ENCODE measurements at regions not wholly inside any gene's neighbourhood (a gene's known extent, or its start where the extent isn't known, plus 50 kb on each side); places are given as distances from the start of the nearest gene placed in this dataset.

- CTCF ChIA-PET (ENCODE audit: partially characterized antibody): no interaction called here
- H3K9me3 Mint-ChIP-seq: peaks cover 2 to 17% (median 7%) of the 10 kb centered on the region in 8 donors
- no peak overlapping the region for H3K27ac Mint-ChIP-seq
- intact Hi-C loops (cut with micrococcal nuclease): no loop called here
- H3K36me3 Mint-ChIP-seq: no peaks in the 10 kb centered on the region
- DNase-seq: no peak
- Histone ChIP-seq H3K4me1 (ENCODE audit: insufficient read depth, low read length) (no peaks in the 10 kb centered on the region), H3K9me3 (ENCODE audit: control insufficient read depth in 1 of 2, low read length in 2 of 2) (no peaks in the 10 kb centered on the region), H3K27ac (ENCODE audit: low read depth, low read length) (no peak overlapping the region), H3K36me3 (ENCODE audit: insufficient read depth, low read length) (no peaks in the 10 kb centered on the region), H3K4me3 (ENCODE audit: low read length in 2 of 2) (no peak overlapping the region), H3K27me3 (ENCODE audit: insufficient read depth, low read length) (no peaks in the 10 kb centered on the region)
- H3K4me1 Mint-ChIP-seq: no peaks in the 10 kb centered on the region
- POLR2A ChIA-PET (ENCODE audit: partially characterized antibody): no interaction called here
- no peaks in the 10 kb centered on the region for H3K27me3 Mint-ChIP-seq
- no peak overlapping the region for H3K4me3 Mint-ChIP-seq
These were observed 1158.6 kb downstream of the CDH12 start for GRCh38 chr5:21694567-21694966.

- Mint-ChIP-seq H3K9me3 (peaks cover 0 to 12% (median 3%) of the 10 kb centered on the region in 8 donors), H3K27me3 (no peaks in the 10 kb centered on the region), H3K27ac (no peak overlapping the region), H3K4me3 (no peak overlapping the region), H3K4me1 (no peaks in the 10 kb centered on the region), H3K36me3 (no peaks in the 10 kb centered on the region)
- Histone ChIP-seq H3K4me3 (ENCODE audit: low read length in 2 of 2) (no peak overlapping the region), H3K9me3 (ENCODE audit: control insufficient read depth in 1 of 2, low read length in 2 of 2) (no peaks in the 10 kb centered on the region), H3K36me3 (ENCODE audit: insufficient read depth, low read length) (no peaks in the 10 kb centered on the region), H3K4me1 (ENCODE audit: insufficient read depth, low read length) (no peaks in the 10 kb centered on the region), H3K27me3 (ENCODE audit: insufficient read depth, low read length) (no peaks in the 10 kb centered on the region), H3K27ac (ENCODE audit: low read depth, low read length) (no peak overlapping the region)
- ChIA-PET POLR2A (ENCODE audit: partially characterized antibody) (no interaction called here), CTCF (ENCODE audit: partially characterized antibody) (no interaction called here)
- intact Hi-C loops (cut with micrococcal nuclease): no loop called here
- DNase-seq: no peak
These were observed 1159.6 kb downstream of the CDH12 start for GRCh38 chr5:21693591-21693990.

GRCh38 chr5:21689587-21689986 is 1163.6 kb downstream of the CDH12 start:
- Histone ChIP-seq H3K36me3 (ENCODE audit: insufficient read depth, low read length) (no peaks in the 10 kb centered on the region), H3K27me3 (ENCODE audit: insufficient read depth, low read length) (no peaks in the 10 kb centered on the region), H3K4me3 (ENCODE audit: low read length in 2 of 2) (no peak overlapping the region), H3K27ac (ENCODE audit: low read depth, low read length) (no peak overlapping the region), H3K9me3 (ENCODE audit: control insufficient read depth in 1 of 2, low read length in 2 of 2) (no peaks in the 10 kb centered on the region), H3K4me1 (ENCODE audit: insufficient read depth, low read length) (no peaks in the 10 kb centered on the region)
- H3K27ac Mint-ChIP-seq: no peak overlapping the region
- ChIA-PET CTCF (ENCODE audit: partially characterized antibody) (no interaction called here), POLR2A (ENCODE audit: partially characterized antibody) (no interaction called here)
- intact Hi-C loops (cut with micrococcal nuclease): no loop called here
- no peak overlapping the region for H3K4me3 Mint-ChIP-seq
- no peaks in the 10 kb centered on the region for H3K27me3 Mint-ChIP-seq
- H3K4me1 Mint-ChIP-seq: no peaks in the 10 kb centered on the region
- no peak for DNase-seq
- H3K9me3 Mint-ChIP-seq: peaks cover 0 to 10% (median 3%) of the 10 kb centered on the region in 8 donors
- H3K36me3 Mint-ChIP-seq: no peaks in the 10 kb centered on the region

GRCh38 chr5:21688655-21689054 is 1164.5 kb downstream of the CDH12 start:
- Mint-ChIP-seq H3K4me3 (no peak overlapping the region), H3K9me3 (peaks cover 0 to 10% (median 2%) of the 10 kb centered on the region in 8 donors), H3K4me1 (no peaks in the 10 kb centered on the region), H3K36me3 (no peaks in the 10 kb centered on the region), H3K27ac (no peak overlapping the region), H3K27me3 (no peaks in the 10 kb centered on the region)
- Histone ChIP-seq H3K4me1 (ENCODE audit: insufficient read depth, low read length) (no peaks in the 10 kb centered on the region), H3K27ac (ENCODE audit: low read depth, low read length) (no peak overlapping the region), H3K4me3 (ENCODE audit: low read length in 2 of 2) (no peak overlapping the region), H3K27me3 (ENCODE audit: insufficient read depth, low read length) (no peaks in the 10 kb centered on the region), H3K36me3 (ENCODE audit: insufficient read depth, low read length) (no peaks in the 10 kb centered on the region), H3K9me3 (ENCODE audit: control insufficient read depth in 1 of 2, low read length in 2 of 2) (no peaks in the 10 kb centered on the region)
- intact Hi-C loops (cut with micrococcal nuclease): no loop called here
- no peak for DNase-seq
- POLR2A ChIA-PET (ENCODE audit: partially characterized antibody): no interaction called here
- CTCF ChIA-PET (ENCODE audit: partially characterized antibody): no interaction called here

GRCh38 chr5:21687621-21688020 is 1165.5 kb downstream of the CDH12 start:
- no peaks in the 10 kb centered on the region for H3K4me1 Mint-ChIP-seq
- no peaks in the 10 kb centered on the region for H3K27me3 Mint-ChIP-seq
- no peak overlapping the region for H3K4me3 Mint-ChIP-seq
- H3K9me3 ChIP-seq (ENCODE audit: control insufficient read depth in 1 of 2, low read length in 2 of 2): no peaks in the 10 kb centered on the region
- peaks cover 0 to 9% (median 2%) of the 10 kb centered on the region in 8 donors for H3K9me3 Mint-ChIP-seq
- H3K27me3 ChIP-seq (ENCODE audit: insufficient read depth, low read length): no peaks in the 10 kb centered on the region
- H3K4me1 ChIP-seq (ENCODE audit: insufficient read depth, low read length): no peaks in the 10 kb centered on the region
- CTCF ChIA-PET (ENCODE audit: partially characterized antibody): no interaction called here
- H3K4me3 ChIP-seq (ENCODE audit: low read length in 2 of 2): no peak overlapping the region
- H3K36me3 Mint-ChIP-seq: no peaks in the 10 kb centered on the region
- no peak overlapping the region for H3K27ac ChIP-seq (ENCODE audit: low read depth, low read length)
- no peak for DNase-seq
- no peaks in the 10 kb centered on the region for H3K36me3 ChIP-seq (ENCODE audit: insufficient read depth, low read length)
- H3K27ac Mint-ChIP-seq: no peak overlapping the region
- POLR2A ChIA-PET (ENCODE audit: partially characterized antibody): no interaction called here
- intact Hi-C loops (cut with micrococcal nuclease): no loop called here

GRCh38 chr5:21686706-21687105 is 1166.4 kb downstream of the CDH12 start:
- Histone ChIP-seq H3K9me3 (ENCODE audit: control insufficient read depth in 1 of 2, low read length in 2 of 2) (no peaks in the 10 kb centered on the region), H3K4me3 (ENCODE audit: low read length in 2 of 2) (no peak overlapping the region), H3K27me3 (ENCODE audit: insufficient read depth, low read length) (no peaks in the 10 kb centered on the region), H3K36me3 (ENCODE audit: insufficient read depth, low read length) (no peaks in the 10 kb centered on the region), H3K27ac (ENCODE audit: low read depth, low read length) (no peak overlapping the region), H3K4me1 (ENCODE audit: insufficient read depth, low read length) (no peaks in the 10 kb centered on the region)
- ChIA-PET CTCF (ENCODE audit: partially characterized antibody) (no interaction called here), POLR2A (ENCODE audit: partially characterized antibody) (no interaction called here)
- Mint-ChIP-seq H3K36me3 (no peaks in the 10 kb centered on the region), H3K4me3 (no peak overlapping the region), H3K9me3 (peaks cover 0 to 3% (median 2%) of the 10 kb centered on the region in 8 donors), H3K4me1 (no peaks in the 10 kb centered on the region), H3K27ac (no peak overlapping the region), H3K27me3 (no peaks in the 10 kb centered on the region)
- no peak for DNase-seq
- intact Hi-C loops (cut with micrococcal nuclease): no loop called here

GRCh38 chr5:21685522-21685921 is 1167.6 kb downstream of the CDH12 start:
- Histone ChIP-seq H3K27ac (ENCODE audit: low read depth, low read length) (no peak overlapping the region), H3K4me3 (ENCODE audit: low read length in 2 of 2) (no peak overlapping the region), H3K27me3 (ENCODE audit: insufficient read depth, low read length) (no peaks in the 10 kb centered on the region), H3K4me1 (ENCODE audit: insufficient read depth, low read length) (no peaks in the 10 kb centered on the region), H3K9me3 (ENCODE audit: control insufficient read depth in 1 of 2, low read length in 2 of 2) (no peaks in the 10 kb centered on the region), H3K36me3 (ENCODE audit: insufficient read depth, low read length) (no peaks in the 10 kb centered on the region)
- Mint-ChIP-seq H3K27ac (no peak overlapping the region), H3K27me3 (no peaks in the 10 kb centered on the region), H3K4me3 (no peak overlapping the region), H3K36me3 (no peaks in the 10 kb centered on the region), H3K9me3 (peaks cover 0 to 4% (median 2%) of the 10 kb centered on the region in 8 donors), H3K4me1 (no peaks in the 10 kb centered on the region)
- DNase-seq: no peak
- ChIA-PET CTCF (ENCODE audit: partially characterized antibody) (no interaction called here), POLR2A (ENCODE audit: partially characterized antibody) (no interaction called here)
- intact Hi-C loops (cut with micrococcal nuclease): no loop called here

GRCh38 chr5:21684992-21685391 is 1168.2 kb downstream of the CDH12 start:
- ChIA-PET CTCF (ENCODE audit: partially characterized antibody) (no interaction called here), POLR2A (ENCODE audit: partially characterized antibody) (no interaction called here)
- Mint-ChIP-seq H3K4me3 (no peak overlapping the region), H3K27me3 (no peaks in the 10 kb centered on the region), H3K36me3 (no peaks in the 10 kb centered on the region), H3K27ac (no peak overlapping the region), H3K4me1 (no peaks in the 10 kb centered on the region), H3K9me3 (peaks cover 0 to 8% (median 2%) of the 10 kb centered on the region in 8 donors)
- intact Hi-C loops (cut with micrococcal nuclease): no loop called here
- H3K4me1 ChIP-seq (ENCODE audit: insufficient read depth, low read length): no peaks in the 10 kb centered on the region
- H3K27ac ChIP-seq (ENCODE audit: low read depth, low read length): no peak overlapping the region
- H3K27me3 ChIP-seq (ENCODE audit: insufficient read depth, low read length): no peaks in the 10 kb centered on the region
- H3K4me3 ChIP-seq (ENCODE audit: low read length in 2 of 2): no peak overlapping the region
- no peak for DNase-seq
- no peaks in the 10 kb centered on the region for H3K36me3 ChIP-seq (ENCODE audit: insufficient read depth, low read length)
- H3K9me3 ChIP-seq (ENCODE audit: control insufficient read depth in 1 of 2, low read length in 2 of 2): no peaks in the 10 kb centered on the region

All from CD4-positive, alpha-beta memory T cell (primary cell).